ENCODE measurements at regions not wholly inside any gene's neighbourhood (a gene's known extent, or its start where the extent isn't known, plus 50 kb on each side); places are given as distances from the start of the nearest gene placed in this dataset.

- TF ChIP-seq, protein P1, sequence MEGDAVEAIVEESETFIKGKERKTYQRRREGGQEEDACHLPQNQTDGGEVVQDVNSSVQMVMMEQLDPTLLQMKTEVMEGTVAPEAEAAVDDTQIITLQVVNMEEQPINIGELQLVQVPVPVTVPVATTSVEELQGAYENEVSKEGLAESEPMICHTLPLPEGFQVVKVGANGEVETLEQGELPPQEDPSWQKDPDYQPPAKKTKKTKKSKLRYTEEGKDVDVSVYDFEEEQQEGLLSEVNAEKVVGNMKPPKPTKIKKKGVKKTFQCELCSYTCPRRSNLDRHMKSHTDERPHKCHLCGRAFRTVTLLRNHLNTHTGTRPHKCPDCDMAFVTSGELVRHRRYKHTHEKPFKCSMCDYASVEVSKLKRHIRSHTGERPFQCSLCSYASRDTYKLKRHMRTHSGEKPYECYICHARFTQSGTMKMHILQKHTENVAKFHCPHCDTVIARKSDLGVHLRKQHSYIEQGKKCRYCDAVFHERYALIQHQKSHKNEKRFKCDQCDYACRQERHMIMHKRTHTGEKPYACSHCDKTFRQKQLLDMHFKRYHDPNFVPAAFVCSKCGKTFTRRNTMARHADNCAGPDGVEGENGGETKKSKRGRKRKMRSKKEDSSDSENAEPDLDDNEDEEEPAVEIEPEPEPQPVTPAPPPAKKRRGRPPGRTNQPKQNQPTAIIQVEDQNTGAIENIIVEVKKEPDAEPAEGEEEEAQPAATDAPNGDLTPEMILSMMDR (IDR thresholded peaks at IDR 0.05), result no peak
- Mint-ChIP-seq H3K9me3 (ENCODE audit: unreplicated experiment) (no peaks in the 10 kb centered on the region), H3K27ac (ENCODE audit: unreplicated experiment) (no peak overlapping the region), H3K4me3 (ENCODE audit: unreplicated experiment) (no peak overlapping the region), H3K4me1 (ENCODE audit: unreplicated experiment) (peaks cover 21% of the 10 kb centered on the region), H3K27me3 (ENCODE audit: unreplicated experiment) (no peaks in the 10 kb centered on the region), H3K36me3 (ENCODE audit: unreplicated experiment) (no peaks in the 10 kb centered on the region)
- no peak for DNase-seq (ENCODE audit: extremely low spot score, unreplicated experiment)
Observed at GRCh38 chr6:165725201-165725600, 62.2 kb upstream of the PDE10A start.

DNA sequence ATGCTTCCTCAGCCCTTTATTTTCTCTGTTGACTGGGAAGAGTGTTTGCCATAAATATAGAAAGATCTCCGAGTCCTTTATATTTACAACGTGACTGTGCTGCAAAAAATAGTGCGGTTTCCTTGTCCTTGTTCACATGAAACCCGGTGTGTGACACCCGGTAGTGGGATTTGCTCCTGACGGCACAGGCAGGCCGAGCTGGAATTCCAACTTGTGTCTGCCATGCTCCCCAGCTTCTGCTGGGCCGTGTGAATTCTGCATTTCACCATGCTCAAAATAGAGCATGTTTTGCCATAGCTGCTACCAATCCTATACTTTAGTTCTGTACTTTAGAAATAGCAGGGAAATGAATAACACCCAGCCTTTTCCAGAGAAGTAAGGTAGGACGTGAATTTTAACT, 60.3 kb upstream of the PDE10A start:
- H3K4me3 Mint-ChIP-seq (ENCODE audit: unreplicated experiment), result no peak overlapping the region
- no peaks in the 10 kb centered on the region for H3K36me3 Mint-ChIP-seq (ENCODE audit: unreplicated experiment)
- no peaks in the 10 kb centered on the region for H3K9me3 Mint-ChIP-seq (ENCODE audit: unreplicated experiment)

DNA sequence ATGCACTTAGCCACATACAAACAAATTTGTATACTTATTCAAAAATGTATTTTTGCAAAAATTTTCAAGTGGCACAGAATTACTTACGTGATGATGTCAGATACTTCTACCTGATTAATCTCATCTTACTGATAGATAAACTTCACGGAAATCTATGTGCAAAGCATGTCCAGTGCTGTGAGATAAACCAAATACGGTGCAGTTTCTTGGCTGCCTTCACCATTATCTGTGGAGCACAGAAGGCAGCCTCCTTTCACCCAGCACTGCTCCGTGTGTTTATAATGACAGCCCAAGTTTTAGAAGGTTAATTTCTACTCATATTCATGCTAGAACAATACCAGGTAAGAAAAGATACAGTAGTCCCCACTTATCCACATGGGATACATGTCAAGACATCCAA, 59.0 kb upstream of the PDE10A start:
- H3K9me3 Mint-ChIP-seq (ENCODE audit: unreplicated experiment), result no peaks in the 10 kb centered on the region
- no peaks in the 10 kb centered on the region for H3K36me3 Mint-ChIP-seq (ENCODE audit: unreplicated experiment)
- H3K27ac Mint-ChIP-seq (ENCODE audit: unreplicated experiment), result no peak overlapping the region
- H3K4me1 Mint-ChIP-seq (ENCODE audit: unreplicated experiment), result peaks cover 28% of the 10 kb centered on the region
- DNase-seq (ENCODE audit: extremely low spot score, unreplicated experiment), result no peak
- H3K4me3 Mint-ChIP-seq (ENCODE audit: unreplicated experiment), result no peak overlapping the region
- TF ChIP-seq, protein P1 (IDR thresholded peaks at IDR 0.05), result no peak
- H3K27me3 Mint-ChIP-seq (ENCODE audit: unreplicated experiment), result peaks cover 13% of the 10 kb centered on the region

More for the DNA sequence above, 60.3 kb upstream of the PDE10A start:
- Mint-ChIP-seq H3K27me3 (ENCODE audit: unreplicated experiment) (peaks cover 13% of the 10 kb centered on the region), H3K27ac (ENCODE audit: unreplicated experiment) (no peak overlapping the region), H3K4me1 (ENCODE audit: unreplicated experiment) (peaks cover 29% of the 10 kb centered on the region)
- no peak for DNase-seq (ENCODE audit: extremely low spot score, unreplicated experiment)
- TF ChIP-seq, protein P1 (IDR thresholded peaks at IDR 0.05), result no peak

DNA sequence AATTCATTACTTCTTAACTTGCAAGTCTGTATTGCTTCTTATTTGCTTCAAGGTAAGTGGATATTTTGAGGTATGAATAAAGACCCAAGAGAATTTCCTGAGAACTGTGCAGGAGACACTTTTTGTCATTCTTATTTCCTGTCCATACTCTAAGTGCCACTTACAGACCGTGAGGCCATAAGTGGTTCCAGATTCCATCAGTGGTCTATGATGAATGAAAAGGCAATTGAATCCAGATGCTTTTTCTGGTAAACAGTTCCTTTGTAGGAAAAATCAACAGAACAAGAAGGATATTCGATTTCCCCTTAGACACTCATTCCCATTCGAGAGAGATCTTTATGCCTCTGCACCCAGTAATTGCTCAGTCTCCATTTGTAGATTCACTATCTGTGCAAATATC, 58.3 kb upstream of the PDE10A start:
- no peak for DNase-seq (ENCODE audit: extremely low spot score, unreplicated experiment)
- no peak overlapping the region for H3K4me3 Mint-ChIP-seq (ENCODE audit: unreplicated experiment)
- H3K27ac Mint-ChIP-seq (ENCODE audit: unreplicated experiment), result no peak overlapping the region
- H3K36me3 Mint-ChIP-seq (ENCODE audit: unreplicated experiment), result no peaks in the 10 kb centered on the region
- H3K27me3 Mint-ChIP-seq (ENCODE audit: unreplicated experiment), result peaks cover 13% of the 10 kb centered on the region
- H3K4me1 Mint-ChIP-seq (ENCODE audit: unreplicated experiment), result peaks cover 22% of the 10 kb centered on the region
- TF ChIP-seq, protein P1 (IDR thresholded peaks at IDR 0.05), result no peak
- H3K9me3 Mint-ChIP-seq (ENCODE audit: unreplicated experiment), result no peaks in the 10 kb centered on the region

GRCh38 chr6:165718491-165718891, 55.5 kb upstream of the PDE10A start:
- Mint-ChIP-seq H3K36me3 (ENCODE audit: unreplicated experiment) (no peaks in the 10 kb centered on the region), H3K9me3 (ENCODE audit: unreplicated experiment) (no peaks in the 10 kb centered on the region), H3K27ac (ENCODE audit: unreplicated experiment) (no peak overlapping the region), H3K4me3 (ENCODE audit: unreplicated experiment) (no peak overlapping the region), H3K4me1 (ENCODE audit: unreplicated experiment) (peaks cover 22% of the 10 kb centered on the region), H3K27me3 (ENCODE audit: unreplicated experiment) (peaks cover 13% of the 10 kb centered on the region)
- TF ChIP-seq, protein P1 (IDR thresholded peaks at IDR 0.05), result no peak
- DNase-seq (ENCODE audit: extremely low spot score, unreplicated experiment), result no peak

All from osteocyte (in vitro differentiated cells).